ENCODE measurements at regions not wholly inside any gene's neighbourhood (a gene's known extent, or its start where the extent isn't known, plus 50 kb on each side); places are given as distances from the start of the nearest gene placed in this dataset.
"Not testable (repeated sequence)": the region's sequence is repeated elsewhere in the genome, so short reads cannot be mapped to it uniquely, and the experiment has no call there.

DNA sequence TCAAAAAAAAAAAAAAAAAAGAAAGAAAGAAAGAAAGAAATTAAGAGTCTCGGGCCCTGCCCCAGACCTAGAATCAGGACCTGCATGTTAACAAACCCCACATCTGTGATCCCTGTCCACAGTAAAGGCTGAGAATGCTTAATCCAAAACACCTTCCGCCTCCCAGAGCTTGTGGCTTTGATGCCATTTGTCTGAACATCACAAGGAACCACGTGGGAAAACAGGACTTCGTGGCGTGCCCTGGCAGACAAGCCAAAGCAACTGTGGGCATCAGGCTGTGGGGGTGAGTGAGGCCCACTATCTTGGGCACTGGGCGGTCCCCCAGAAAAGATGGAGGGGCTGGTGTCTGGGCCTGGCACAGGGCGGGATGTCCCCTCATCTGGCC lies 173.4 kb upstream of the CIBAR2 start:
- Mint-ChIP-seq H3K27me3 (peaks cover 4% of the 10 kb centered on the region), H3K27ac (no peak overlapping the region), H3K9me3 (ENCODE audit: low read depth) (no peaks in the 10 kb centered on the region), H3K4me1 (ENCODE audit: low read depth) (peaks cover 11% of the 10 kb centered on the region), H3K36me3 (ENCODE audit: insufficient read depth) (no peaks in the 10 kb centered on the region), H3K4me3 (ENCODE audit: low read depth) (no peak overlapping the region)
- TF ChIP-seq, protein P1, sequence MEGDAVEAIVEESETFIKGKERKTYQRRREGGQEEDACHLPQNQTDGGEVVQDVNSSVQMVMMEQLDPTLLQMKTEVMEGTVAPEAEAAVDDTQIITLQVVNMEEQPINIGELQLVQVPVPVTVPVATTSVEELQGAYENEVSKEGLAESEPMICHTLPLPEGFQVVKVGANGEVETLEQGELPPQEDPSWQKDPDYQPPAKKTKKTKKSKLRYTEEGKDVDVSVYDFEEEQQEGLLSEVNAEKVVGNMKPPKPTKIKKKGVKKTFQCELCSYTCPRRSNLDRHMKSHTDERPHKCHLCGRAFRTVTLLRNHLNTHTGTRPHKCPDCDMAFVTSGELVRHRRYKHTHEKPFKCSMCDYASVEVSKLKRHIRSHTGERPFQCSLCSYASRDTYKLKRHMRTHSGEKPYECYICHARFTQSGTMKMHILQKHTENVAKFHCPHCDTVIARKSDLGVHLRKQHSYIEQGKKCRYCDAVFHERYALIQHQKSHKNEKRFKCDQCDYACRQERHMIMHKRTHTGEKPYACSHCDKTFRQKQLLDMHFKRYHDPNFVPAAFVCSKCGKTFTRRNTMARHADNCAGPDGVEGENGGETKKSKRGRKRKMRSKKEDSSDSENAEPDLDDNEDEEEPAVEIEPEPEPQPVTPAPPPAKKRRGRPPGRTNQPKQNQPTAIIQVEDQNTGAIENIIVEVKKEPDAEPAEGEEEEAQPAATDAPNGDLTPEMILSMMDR (IDR thresholded peaks at IDR 0.05; ENCODE audit: unreplicated experiment): no peak
- DNase-seq (ENCODE audit: low spot score, unreplicated experiment): no peak

DNA sequence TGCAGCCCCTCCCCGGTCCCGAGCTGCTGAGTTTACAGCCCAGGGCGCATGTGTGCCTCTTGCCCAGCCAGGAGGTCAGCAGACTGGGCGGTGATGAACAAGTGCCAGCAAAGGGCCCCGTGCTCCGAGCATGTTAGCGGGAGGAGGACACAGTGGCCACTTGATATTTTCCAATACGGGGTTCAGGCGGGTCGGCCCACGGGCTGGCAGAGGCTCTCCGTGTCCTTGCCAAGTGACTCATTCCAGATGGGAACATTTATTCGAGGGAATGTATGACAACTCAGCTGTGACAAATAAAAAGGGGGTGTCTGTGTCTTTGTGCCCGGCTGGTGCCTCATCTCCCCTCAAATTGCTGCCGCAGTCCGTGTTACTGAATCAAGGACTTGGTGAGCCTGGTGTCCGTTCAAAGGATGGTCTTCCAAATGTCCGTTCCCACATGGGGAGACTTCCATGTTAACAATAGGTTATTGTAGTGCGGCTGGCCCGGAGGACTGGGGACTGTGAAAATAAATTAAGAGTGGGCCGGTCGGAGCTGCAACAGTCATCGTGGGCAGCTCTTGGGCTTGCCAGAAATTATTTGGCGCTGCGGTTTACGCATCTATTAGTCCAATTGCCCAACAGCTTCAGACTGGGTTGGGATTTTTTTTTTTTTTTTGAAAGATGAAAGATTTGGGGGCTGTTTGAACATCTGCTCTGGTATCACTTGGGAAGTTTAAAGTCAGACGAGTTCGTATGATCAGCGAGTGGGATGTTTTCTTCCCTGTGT lies 174.0 kb upstream of the CIBAR2 start:
- TF ChIP-seq, protein P1 (IDR thresholded peaks at IDR 0.05; ENCODE audit: unreplicated experiment): no peak
- H3K36me3 Mint-ChIP-seq (ENCODE audit: insufficient read depth): no peaks in the 10 kb centered on the region
- H3K4me1 Mint-ChIP-seq (ENCODE audit: low read depth): peaks cover 12% of the 10 kb centered on the region
- no peak for DNase-seq (ENCODE audit: low spot score, unreplicated experiment)
- H3K27me3 Mint-ChIP-seq: peaks cover 4% of the 10 kb centered on the region
- H3K27ac Mint-ChIP-seq: no peak overlapping the region
- no peaks in the 10 kb centered on the region for H3K9me3 Mint-ChIP-seq (ENCODE audit: low read depth)
- H3K4me3 Mint-ChIP-seq (ENCODE audit: low read depth): no peak overlapping the region

DNA sequence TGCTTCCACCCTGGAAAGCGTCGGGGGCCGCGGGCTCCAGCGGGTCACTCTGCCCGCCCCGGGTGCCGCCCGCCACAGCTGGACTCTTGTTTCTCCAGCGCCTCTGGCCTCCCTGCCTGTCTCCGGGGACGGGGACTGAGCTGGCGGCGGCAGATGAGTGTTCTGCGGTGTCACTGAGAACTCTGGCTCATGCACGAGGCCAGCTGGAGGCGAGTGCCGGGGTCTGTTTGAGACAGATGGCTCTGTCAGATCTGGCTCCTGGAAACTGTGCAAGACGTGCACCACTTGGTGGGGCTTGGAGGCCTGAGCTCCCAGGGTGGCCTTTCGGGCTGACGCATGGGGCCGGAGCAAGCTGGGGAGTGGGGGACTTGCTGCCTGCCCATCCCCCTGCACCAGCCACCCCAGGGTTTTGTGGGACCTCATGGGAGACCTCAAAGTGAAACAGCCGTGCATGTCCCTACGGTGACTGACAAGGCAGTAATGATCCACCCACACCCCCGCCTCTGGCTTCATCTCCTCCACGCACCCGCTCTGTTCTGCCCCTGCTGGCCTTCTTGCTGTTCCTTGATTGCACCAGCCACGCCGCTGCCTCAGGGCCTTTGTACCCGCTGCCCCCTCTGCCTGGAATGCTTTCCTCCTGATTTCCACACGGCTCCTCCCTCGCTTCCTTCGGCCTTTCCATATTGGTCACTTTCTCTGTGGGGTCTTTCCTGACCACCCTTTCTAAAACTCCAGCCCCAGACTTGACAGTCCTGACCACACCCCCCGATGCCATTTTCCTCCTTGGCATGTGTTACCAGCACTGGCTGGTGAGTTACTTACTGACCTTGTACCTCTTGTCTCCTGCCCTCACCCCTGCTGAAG lies 174.9 kb upstream of the CIBAR2 start:
- no peak overlapping the region for H3K27ac Mint-ChIP-seq
- H3K4me3 Mint-ChIP-seq (ENCODE audit: low read depth): no peak overlapping the region
- no peak for DNase-seq (ENCODE audit: low spot score, unreplicated experiment)
- no peaks in the 10 kb centered on the region for H3K36me3 Mint-ChIP-seq (ENCODE audit: insufficient read depth)
- H3K27me3 Mint-ChIP-seq: peaks cover 4% of the 10 kb centered on the region
- peaks cover 13% of the 10 kb centered on the region for H3K4me1 Mint-ChIP-seq (ENCODE audit: low read depth)
- no peaks in the 10 kb centered on the region for H3K9me3 Mint-ChIP-seq (ENCODE audit: low read depth)
- TF ChIP-seq, protein P1 (IDR thresholded peaks at IDR 0.05; ENCODE audit: unreplicated experiment): no peak

DNA sequence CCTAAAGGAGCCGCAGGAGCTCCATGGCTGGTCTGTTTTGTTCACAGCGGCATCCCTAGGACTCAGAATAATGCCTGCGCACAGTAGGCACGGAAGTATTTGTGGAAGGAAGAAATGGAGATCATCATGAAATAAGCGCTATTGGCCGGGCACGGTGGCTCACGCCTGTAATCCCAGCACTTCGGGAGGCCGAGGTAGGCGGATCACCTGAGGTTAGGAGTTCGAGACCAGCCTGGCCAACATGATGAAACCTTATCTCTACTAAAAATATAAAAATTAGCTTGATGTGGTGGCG lies 175.5 kb upstream of the CIBAR2 start:
- H3K4me1 Mint-ChIP-seq (ENCODE audit: low read depth): peaks cover 11% of the 10 kb centered on the region
- not testable (repeated sequence) for H3K4me3 Mint-ChIP-seq (ENCODE audit: low read depth); H3K9me3 Mint-ChIP-seq (ENCODE audit: low read depth)

DNA sequence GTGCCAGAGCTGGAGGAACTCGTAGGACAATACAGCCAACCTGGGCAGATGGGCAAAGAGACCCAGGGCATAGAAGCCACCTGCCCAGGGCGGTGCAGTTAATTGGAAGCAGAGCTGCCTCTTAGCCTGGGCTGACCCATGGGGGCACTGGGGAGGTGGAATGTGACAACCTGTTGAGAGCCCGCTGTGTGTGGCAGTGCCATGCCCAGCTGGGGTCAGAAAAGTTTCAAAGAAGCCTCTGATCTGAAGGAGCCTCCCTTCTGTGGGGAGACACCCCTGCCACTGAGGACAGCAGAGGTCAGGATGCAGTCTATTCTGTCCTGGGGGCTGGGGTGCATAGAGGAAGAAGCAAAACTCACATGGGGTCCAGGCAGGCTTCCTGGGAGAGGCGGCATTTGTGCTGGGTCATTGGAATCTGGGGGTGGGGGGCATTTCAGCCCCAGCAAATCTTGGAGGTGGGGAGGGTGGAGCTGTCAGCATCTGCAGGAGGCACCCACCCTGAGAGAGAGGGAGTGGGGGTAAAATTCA lies 176.1 kb upstream of the CIBAR2 start:
- H3K27ac Mint-ChIP-seq: no peak overlapping the region
- no peak overlapping the region for H3K4me3 Mint-ChIP-seq (ENCODE audit: low read depth)
- H3K9me3 Mint-ChIP-seq (ENCODE audit: low read depth): no peaks in the 10 kb centered on the region
- DNase-seq (ENCODE audit: low spot score, unreplicated experiment): no peak
- peaks cover 11% of the 10 kb centered on the region for H3K4me1 Mint-ChIP-seq (ENCODE audit: low read depth)
- H3K27me3 Mint-ChIP-seq: peaks cover 4% of the 10 kb centered on the region
- no peaks in the 10 kb centered on the region for H3K36me3 Mint-ChIP-seq (ENCODE audit: insufficient read depth)
- TF ChIP-seq, protein P1 (IDR thresholded peaks at IDR 0.05; ENCODE audit: unreplicated experiment): no peak

More for the DNA sequence above, 175.5 kb upstream of the CIBAR2 start:
- not testable (repeated sequence) for H3K27ac Mint-ChIP-seq; DNase-seq (ENCODE audit: low spot score, unreplicated experiment); H3K36me3 Mint-ChIP-seq (ENCODE audit: insufficient read depth); H3K27me3 Mint-ChIP-seq
